ENCODE measurements at regions not wholly inside any gene's neighbourhood (a gene's known extent, or its start where the extent isn't known, plus 50 kb on each side); places are given as distances from the start of the nearest gene placed in this dataset.

GRCh38 chr6:114796576-114796975 is 453.8 kb upstream of the HS3ST5 start (continued):
- TF ChIP-seq EZH2 (IDR thresholded peaks at IDR 0.05; ENCODE audit: low read depth, unreplicated experiment) (no peak), NANOG (IDR thresholded peaks at IDR 0.05; ENCODE audit: borderline replicate concordance) (no peak)

- ATAC-seq (no peak), DNase-seq (ENCODE audit: low spot score) (no peak)
- Histone ChIP-seq H3K27me3 (ENCODE audit: insufficient read depth) (no peaks in the 10 kb centered on the region), H3K36me3 (ENCODE audit: insufficient read depth) (no peaks in the 10 kb centered on the region), H3K79me2 (replicated peaks; ENCODE audit: insufficient read depth) (no peaks in the 10 kb centered on the region), H3K4me2 (no peak overlapping the region), H3K9me2 (ENCODE audit: insufficient read depth) (no peaks in the 10 kb centered on the region), H3K27ac (ENCODE audit: low read depth) (no peak overlapping the region), H4K20me1 (replicated peaks; ENCODE audit: insufficient read depth) (no peaks in the 10 kb centered on the region), H3K4me3 (no peak overlapping the region), H3K4me1 (ENCODE audit: insufficient read depth) (no peaks in the 10 kb centered on the region), H3F3A (replicated peaks; ENCODE audit: low read depth) (no peaks in the 10 kb centered on the region), H2AFZ (no peak overlapping the region)
- Mint-ChIP-seq H3K27ac (no peak overlapping the region), H3K4me1 (no peaks in the 10 kb centered on the region), H3K27me3 (ENCODE audit: insufficient read depth, low read depth, poor library complexity) (no peaks in the 10 kb centered on the region), H3K9me3 (no peaks in the 10 kb centered on the region), H3K36me3 (ENCODE audit: low read depth) (no peaks in the 10 kb centered on the region), H3K4me3 (no peak overlapping the region)
- TF ChIP-seq POLR2AphosphoS5 (IDR thresholded peaks at IDR 0.05; ENCODE audit: low read depth), result no peak
- TF ChIP-seq CREB1 (CRISPR knock-in tag; IDR thresholded peaks at IDR 0.05; ENCODE audit: low read depth), result no peak
- no peak for TF ChIP-seq EZH2 (IDR thresholded peaks at IDR 0.05; ENCODE audit: low read depth, unreplicated experiment)
- TF ChIP-seq ZNF462 (CRISPR knock-in tag; IDR thresholded peaks at IDR 0.05), result no peak
- TF ChIP-seq ZNF114 (CRISPR knock-in tag; IDR thresholded peaks at IDR 0.05), result no peak
- no peak for TF ChIP-seq STAT1 (IDR thresholded peaks at IDR 0.05; ENCODE audit: unreplicated experiment)
- no peak for TF ChIP-seq JUNB (IDR thresholded peaks at IDR 0.05; ENCODE audit: unreplicated experiment)
- no peak for TF ChIP-seq CTCF (conservative IDR thresholded peaks at IDR 0.05; ENCODE audit: low read depth in 2 of 2)
- no peak for TF ChIP-seq EZH2phosphoT487 (IDR thresholded peaks at IDR 0.05; ENCODE audit: unreplicated experiment)
- TF ChIP-seq NANOG (IDR thresholded peaks at IDR 0.05; ENCODE audit: borderline replicate concordance), result no peak
- TF ChIP-seq ZNF331 (CRISPR knock-in tag; IDR thresholded peaks at IDR 0.05; ENCODE audit: low read depth), result no peak
- TF ChIP-seq ETS1 (IDR thresholded peaks at IDR 0.05), result no peak
- no peak for TF ChIP-seq REST (IDR thresholded peaks at IDR 0.05; ENCODE audit: unreplicated experiment)
Measured at GRCh38 chr6:114793428-114793827, 450.6 kb upstream of the HS3ST5 start.

All from GM23338 (cell line).